ENCODE measurements at regions not wholly inside any gene's neighbourhood (a gene's known extent, or its start where the extent isn't known, plus 50 kb on each side); places are given as distances from the start of the nearest gene placed in this dataset.

DNA sequence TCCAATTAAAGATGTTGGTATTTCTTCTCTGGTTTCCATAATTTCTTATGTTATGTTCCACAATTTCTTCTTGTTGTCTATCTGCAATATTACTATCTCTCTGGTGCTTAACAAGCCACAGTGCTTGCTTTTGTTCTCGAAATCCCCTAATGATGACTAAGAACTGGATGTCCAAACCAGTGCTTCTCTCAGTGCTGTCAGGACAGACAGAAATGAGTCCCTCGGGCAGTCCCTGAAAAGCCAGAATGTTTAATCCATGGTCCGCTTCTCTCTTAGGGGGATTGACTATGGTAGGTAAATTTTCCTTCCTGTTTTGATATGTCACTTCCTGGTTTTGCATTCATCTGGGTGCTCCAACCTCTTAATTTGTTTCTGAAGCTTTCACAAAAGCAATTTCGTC is 321.6 kb upstream of the PCDH10 start:
- no peak for TF ChIP-seq GATA2 (IDR thresholded peaks at IDR 0.05; ENCODE audit: low read depth, low read length)
- no peak for TF ChIP-seq GATA3 (IDR thresholded peaks at IDR 0.05; ENCODE audit: low read depth, low read length)

DNA sequence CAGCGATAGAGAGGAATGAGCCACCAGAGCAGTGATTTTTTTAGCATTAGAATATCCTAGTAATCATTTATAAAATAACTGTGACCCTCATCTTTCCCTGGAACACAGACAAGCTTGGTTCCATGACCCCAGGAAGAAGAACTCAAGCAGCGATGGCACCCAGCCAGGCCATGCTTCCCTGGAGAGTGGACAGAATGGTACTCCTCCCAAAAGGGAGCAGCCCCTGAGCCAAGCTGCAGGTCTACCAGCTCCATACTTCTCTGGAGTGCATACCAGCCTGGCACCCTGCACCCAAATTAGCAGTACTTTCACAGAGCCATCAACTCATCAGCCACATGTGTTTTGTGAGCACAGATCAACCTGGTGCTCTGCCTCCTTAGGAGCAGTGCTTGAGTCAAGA is 310.9 kb upstream of the PCDH10 start:
- no peak for TF ChIP-seq GATA2 (IDR thresholded peaks at IDR 0.05; ENCODE audit: low read depth, low read length)
- TF ChIP-seq GATA3 (IDR thresholded peaks at IDR 0.05; ENCODE audit: low read depth, low read length) = no peak

DNA sequence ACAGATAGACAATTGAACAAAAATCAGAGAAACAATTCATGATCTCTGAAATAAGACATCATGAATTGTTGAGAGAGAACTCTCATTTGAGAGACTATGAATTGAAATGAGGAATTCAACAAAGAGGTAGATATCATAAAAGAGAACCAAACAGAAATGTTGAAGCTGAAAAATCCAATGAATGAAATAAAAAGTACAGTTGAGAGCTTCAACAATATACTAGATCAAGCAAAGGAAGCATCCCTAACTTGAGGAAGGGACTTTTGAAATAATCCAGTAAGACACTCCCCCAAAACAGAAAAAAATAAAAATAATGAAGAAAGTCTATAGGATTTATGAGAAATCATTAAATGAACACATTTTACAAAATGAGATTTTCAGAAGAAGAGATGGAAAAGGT is 310.0 kb upstream of the PCDH10 start:
- TF ChIP-seq GATA2 (IDR thresholded peaks at IDR 0.05; ENCODE audit: low read depth, low read length) (no peak), GATA3 (IDR thresholded peaks at IDR 0.05; ENCODE audit: low read depth, low read length) (no peak)

DNA sequence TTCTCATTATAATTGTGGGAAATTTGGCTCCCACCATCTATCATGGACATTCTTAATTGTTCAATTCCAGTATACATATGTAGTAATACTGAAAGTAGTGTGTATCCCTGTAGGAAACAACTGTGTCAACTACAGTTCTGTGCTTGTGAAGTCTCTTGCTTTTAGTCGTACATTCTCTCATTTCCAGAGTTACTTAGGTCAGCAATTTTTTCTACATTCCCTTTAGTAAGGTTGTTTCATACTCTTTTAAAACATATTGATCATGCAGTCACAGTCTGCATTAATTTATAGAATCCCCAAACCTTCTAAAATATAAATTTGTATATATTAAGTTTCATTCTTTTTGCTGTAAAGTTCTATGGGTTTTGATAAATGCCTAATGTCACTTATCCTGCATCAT is 289.2 kb upstream of the PCDH10 start:
- no peak for TF ChIP-seq GATA3 (IDR thresholded peaks at IDR 0.05; ENCODE audit: low read depth, low read length)
- no peak for TF ChIP-seq GATA2 (IDR thresholded peaks at IDR 0.05; ENCODE audit: low read depth, low read length)

DNA sequence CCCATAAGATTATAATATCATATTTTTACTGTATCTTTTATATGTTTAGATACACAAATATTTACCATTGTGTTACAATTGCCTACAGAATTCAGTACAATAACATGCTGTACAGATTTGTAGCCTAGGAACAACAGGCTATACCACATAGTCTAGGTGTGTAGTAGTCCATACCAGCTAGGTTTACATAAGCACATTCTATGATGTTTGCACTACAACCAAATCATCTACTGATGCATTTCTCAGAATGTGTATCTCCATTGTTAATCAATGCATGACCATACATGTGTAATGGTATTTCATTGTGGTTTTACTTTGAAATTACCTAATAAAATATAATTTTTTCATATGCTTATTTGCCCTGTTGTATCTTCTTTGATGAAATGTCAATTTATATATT is 288.1 kb upstream of the PCDH10 start:
- TF ChIP-seq GATA3 (IDR thresholded peaks at IDR 0.05; ENCODE audit: low read depth, low read length) (no peak), GATA2 (IDR thresholded peaks at IDR 0.05; ENCODE audit: low read depth, low read length) (no peak)

DNA sequence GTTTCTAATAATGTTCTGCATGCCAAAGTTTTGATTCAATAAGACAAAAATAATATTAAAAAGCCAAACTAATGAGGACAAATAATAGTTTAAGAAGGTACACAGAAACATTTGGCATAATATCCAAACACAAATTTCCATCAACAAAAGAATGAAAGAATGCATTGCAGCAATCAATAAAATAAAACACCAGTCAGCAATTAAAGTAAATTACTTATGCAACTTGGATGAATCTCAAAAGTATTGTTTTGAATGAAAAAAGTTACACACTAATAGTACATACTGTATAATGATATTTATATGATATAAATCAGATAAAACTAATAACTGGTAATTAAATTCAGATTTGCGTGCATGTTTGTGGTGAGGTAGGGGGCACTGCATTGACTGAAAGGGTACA is 285.5 kb upstream of the PCDH10 start:
- TF ChIP-seq GATA3 (IDR thresholded peaks at IDR 0.05; ENCODE audit: low read depth, low read length) (no peak), GATA2 (IDR thresholded peaks at IDR 0.05; ENCODE audit: low read depth, low read length) (no peak)

DNA sequence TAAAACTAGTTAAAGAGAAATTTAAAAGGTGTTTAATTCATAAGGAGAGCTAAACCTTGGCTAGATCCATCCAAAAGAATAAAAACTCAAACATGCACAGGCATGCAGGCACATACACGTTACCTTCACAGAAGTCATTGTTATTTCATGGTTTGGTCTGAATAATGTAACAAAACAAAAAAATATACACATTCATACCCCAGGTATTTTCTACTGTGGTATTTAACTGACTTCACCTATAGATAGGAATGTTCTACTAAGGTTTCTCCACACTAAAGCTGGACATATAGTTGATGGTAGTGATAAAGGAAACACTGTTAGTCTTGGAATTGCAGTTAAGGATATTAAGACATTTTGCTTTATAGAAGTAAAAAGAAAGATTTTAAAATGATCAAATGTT is 283.6 kb upstream of the PCDH10 start:
- TF ChIP-seq GATA3 (IDR thresholded peaks at IDR 0.05; ENCODE audit: low read depth, low read length) (no peak), GATA2 (IDR thresholded peaks at IDR 0.05; ENCODE audit: low read depth, low read length) (no peak)

DNA sequence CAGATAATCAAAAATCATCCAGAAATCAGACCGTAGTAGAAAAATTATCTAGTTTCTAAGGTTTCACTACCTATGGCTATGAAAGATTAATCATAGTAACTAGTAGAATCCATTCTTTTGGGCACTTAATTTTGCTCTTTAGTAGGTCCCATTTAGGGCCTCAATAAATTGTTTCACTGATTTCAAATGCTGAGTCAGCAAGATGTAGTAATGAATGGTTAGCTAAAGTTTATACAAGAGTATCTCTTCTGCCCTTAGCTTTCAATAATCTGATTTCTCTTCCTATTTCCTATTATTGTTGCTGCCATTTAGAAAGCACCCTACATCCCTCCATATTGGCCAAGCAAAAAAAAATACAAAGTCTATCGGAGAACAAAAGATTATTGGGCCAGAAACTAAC is 283.2 kb upstream of the PCDH10 start:
- TF ChIP-seq GATA2 (IDR thresholded peaks at IDR 0.05; ENCODE audit: low read depth, low read length) (no peak), GATA3 (IDR thresholded peaks at IDR 0.05; ENCODE audit: low read depth, low read length) (no peak)

DNA sequence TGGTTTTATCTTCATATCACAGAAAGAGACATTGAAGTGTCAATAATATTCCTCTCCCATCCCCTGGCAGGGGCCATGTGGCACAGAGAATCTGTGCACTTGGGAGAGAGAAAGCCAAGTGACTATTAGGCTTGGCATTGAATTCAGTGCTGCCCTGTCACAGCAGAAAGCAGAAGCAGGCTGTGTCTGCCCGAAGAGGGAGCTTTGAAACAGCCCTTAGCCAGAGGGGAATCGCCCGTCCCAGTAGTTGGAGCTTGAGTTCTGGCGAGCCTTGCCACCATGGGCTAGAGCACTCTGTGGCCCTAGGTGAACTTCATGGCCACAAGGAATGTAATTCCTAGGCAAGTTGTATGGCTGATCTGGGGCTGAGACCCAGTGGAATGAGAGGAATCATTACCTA is 282.5 kb upstream of the PCDH10 start:
- no peak for TF ChIP-seq GATA3 (IDR thresholded peaks at IDR 0.05; ENCODE audit: low read depth, low read length)
- TF ChIP-seq GATA2 (IDR thresholded peaks at IDR 0.05; ENCODE audit: low read depth, low read length) = no peak

DNA sequence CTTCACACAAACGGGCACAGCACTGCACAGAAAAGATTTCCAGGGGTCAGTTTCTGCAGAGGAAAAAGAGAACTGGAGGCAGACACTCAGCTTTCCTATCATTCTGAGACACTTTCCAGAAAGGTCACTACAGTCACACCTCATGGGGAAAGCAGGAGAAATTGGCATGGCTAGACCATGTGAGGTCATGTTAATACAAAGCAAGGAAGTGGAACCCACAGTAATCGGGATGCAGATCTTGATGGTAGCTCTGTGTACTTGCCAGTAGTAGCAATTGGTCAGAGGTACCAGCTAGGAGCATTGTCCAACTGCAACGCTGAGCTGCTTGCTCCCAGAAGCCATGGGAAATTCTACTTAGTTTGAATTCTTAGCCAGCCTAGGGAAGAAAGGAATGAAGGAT is 255.3 kb upstream of the PCDH10 start:
- TF ChIP-seq GATA3 (IDR thresholded peaks at IDR 0.05; ENCODE audit: low read depth, low read length) (no peak), GATA2 (IDR thresholded peaks at IDR 0.05; ENCODE audit: low read depth, low read length) (no peak)

DNA sequence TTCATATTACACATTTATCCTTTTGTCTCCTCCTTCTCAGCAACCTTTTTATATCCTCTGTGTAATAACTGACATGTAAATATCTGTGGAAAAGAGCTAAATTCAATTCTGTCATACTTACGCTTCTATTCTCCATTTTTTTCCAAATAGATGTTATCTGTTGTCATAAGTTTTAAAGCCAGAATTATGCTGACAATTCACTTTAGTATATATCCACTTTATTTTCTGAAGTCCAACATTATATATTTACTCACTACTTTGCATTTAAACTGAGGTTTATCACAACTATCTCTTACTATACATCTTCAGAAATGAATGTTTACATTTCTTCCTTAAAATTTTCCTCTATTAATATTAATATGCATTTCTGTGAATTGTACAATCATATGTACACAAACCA is 247.9 kb upstream of the PCDH10 start:
- TF ChIP-seq GATA2 (IDR thresholded peaks at IDR 0.05; ENCODE audit: low read depth, low read length) (no peak), GATA3 (IDR thresholded peaks at IDR 0.05; ENCODE audit: low read depth, low read length) (no peak)

DNA sequence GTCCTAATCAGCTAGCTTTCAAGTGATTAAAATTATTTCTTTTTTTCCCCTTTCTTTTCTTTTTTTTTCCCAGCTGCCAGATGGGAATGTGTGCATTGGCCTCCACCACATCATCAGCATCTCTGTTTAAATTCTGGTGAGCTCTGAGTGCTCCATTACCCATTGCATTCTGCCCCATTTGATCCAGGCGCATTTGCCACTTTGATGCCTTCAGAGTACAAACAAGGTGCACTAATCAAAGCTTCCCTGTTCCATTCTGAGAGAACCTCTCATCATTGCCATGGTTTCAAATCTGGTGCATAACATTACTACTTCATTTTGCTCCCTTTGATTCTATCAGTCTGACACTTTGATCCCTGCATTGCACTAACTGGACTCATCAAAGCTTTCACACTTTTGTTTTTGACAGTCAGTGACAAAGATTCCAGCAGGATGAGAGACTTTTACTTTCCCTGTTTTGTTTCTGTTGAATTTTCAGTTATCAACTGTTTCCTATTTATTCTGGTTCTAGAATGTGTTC is 238.8 kb upstream of the PCDH10 start:
- TF ChIP-seq GATA3 (IDR thresholded peaks at IDR 0.05; ENCODE audit: low read depth, low read length) (no peak), GATA2 (IDR thresholded peaks at IDR 0.05; ENCODE audit: low read depth, low read length) (no peak)

DNA sequence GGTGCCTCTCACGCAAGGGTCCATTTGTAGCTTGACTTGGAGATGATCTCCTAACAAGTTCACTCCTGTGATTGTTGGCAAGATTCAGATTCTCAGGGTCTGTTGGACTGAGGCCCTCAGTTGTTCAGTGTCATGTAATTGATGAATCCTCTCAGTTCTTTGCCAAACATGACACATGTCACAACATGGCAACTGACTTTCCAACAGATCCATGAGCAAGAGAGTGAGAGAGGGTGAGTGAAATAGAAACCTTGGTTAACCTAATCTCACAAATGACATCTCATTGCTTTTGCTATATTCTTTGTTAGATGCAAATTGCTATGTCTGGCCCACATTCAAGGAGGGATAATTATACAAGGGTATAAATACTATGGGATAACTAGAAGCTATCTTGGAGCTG is 231.0 kb upstream of the PCDH10 start:
- TF ChIP-seq GATA3 (IDR thresholded peaks at IDR 0.05; ENCODE audit: low read depth, low read length) = no peak
- no peak for TF ChIP-seq GATA2 (IDR thresholded peaks at IDR 0.05; ENCODE audit: low read depth, low read length)

DNA sequence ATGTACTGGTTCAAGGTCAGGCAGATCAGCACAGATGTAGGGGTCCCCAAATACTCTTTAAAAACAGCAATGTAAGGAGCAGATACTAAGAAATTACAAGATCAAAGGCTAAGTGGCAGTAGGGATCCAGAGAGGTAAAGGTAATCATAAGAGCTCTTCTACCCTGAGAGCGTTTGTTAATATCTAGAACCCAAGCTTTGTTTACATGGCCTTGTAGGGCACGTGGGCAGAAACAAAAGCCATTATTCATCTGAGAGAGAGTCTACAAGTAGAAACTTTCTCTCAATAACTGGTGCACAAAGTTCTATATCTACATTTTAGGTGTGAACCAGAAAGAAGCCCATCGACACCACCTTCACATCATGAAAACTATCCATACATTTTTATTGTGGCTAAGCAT is 225.6 kb upstream of the PCDH10 start:
- TF ChIP-seq GATA2 (IDR thresholded peaks at IDR 0.05; ENCODE audit: low read depth, low read length) = no peak
- no peak for TF ChIP-seq GATA3 (IDR thresholded peaks at IDR 0.05; ENCODE audit: low read depth, low read length)

DNA sequence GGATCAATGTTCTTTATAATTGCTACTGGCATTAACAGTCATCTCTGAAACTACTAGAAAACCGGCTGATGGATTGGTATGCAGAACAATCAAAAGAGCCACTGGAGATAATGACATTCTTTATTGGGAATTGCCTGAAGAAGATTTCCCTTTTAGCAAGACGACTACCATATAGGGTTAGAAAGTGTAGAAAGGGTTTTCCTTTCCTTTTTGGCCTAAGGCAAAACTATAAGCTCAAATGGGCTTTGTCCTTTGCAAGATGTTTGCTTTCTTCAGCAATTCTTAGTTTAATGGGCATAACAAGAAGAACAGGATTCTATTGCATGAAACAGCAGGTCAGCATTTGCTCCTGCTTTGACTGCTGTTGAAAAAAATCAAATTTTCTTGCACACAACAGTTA is 214.2 kb upstream of the PCDH10 start:
- TF ChIP-seq GATA2 (IDR thresholded peaks at IDR 0.05; ENCODE audit: low read depth, low read length) (no peak), GATA3 (IDR thresholded peaks at IDR 0.05; ENCODE audit: low read depth, low read length) (no peak)

DNA sequence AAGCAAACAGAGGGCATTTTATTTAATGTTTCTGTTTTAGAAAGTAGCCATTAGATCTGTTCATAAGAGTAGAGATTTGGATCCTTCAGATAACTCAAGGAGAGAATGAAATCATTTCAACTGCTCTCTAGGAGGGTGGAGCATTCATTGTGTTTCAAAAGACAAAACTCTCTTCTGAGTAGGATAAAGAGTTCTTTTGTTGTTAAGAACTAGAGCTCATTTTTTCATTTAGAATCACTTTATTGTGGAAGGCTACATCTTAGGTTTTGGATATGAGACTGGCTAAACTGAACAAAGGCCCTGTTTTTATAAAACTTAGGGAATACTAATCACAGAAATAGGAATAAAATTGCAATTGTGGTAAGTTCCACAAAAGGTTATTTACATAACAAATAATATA is 193.9 kb upstream of the PCDH10 start:
- TF ChIP-seq GATA3 (IDR thresholded peaks at IDR 0.05; ENCODE audit: low read depth, low read length) (no peak), GATA2 (IDR thresholded peaks at IDR 0.05; ENCODE audit: low read depth, low read length) (no peak)

Measured in SH-SY5Y (cell line).